Mesenchymal stem cell (in vitro differentiated cells and primary cell): ENCODE measurements at regions not wholly inside any gene's neighbourhood (a gene's known extent, or its start where the extent isn't known, plus 50 kb on each side); places are given as distances from the start of the nearest gene placed in this dataset.
"Not testable (repeated sequence)": the region's sequence is repeated elsewhere in the genome, so short reads cannot be mapped to it uniquely, and the experiment has no call there.

ENCODE experiments used
- DNase-seq: peaks from one replicate; pipeline ENCODE4 v3.0.0-alpha.2; 2013
- H2AFZ ChIP-seq: one replicate; pipeline ENCODE4 v1.6.1; 2013; ENCODE audit warnings: low read depth, mild to moderate bottlenecking, control low read depth, inconsistent platforms, low read length, moderate library complexity
- H2AK5ac ChIP-seq: 2 replicates; pipeline ENCODE4 v1.6.1; 2013; ENCODE audit warnings: low read length, moderate library complexity, mild to moderate bottlenecking, inconsistent platforms; ENCODE audit not compliant: severe bottlenecking
- H2BK120ac ChIP-seq: one replicate; pipeline ENCODE4 v1.6.1; 2013; ENCODE audit warnings: low read depth, mild to moderate bottlenecking, inconsistent platforms, low read length, moderate library complexity
- H2BK12ac ChIP-seq, 2 experiments: one replicate each; pipeline ENCODE4 v1.6.1; 2013; ENCODE audit warnings: inconsistent platforms in 2 of 2, low read length in 2 of 2, mild to moderate bottlenecking in 2 of 2, moderate library complexity in 2 of 2, control low read depth in 1 of 2
- H2BK15ac ChIP-seq: one replicate; pipeline ENCODE4 v1.6.1; 2013; ENCODE audit warnings: mild to moderate bottlenecking, low read depth, inconsistent platforms; ENCODE audit not compliant: poor library complexity, severe bottlenecking
- H2BK5ac ChIP-seq: 2 replicates; pipeline ENCODE4 v1.6.1; 2013; ENCODE audit warnings: low read depth, mild to moderate bottlenecking, low read length, control low read depth, inconsistent platforms; ENCODE audit not compliant: poor library complexity, severe bottlenecking
- H3K14ac ChIP-seq, 2 experiments: one replicate each; pipeline ENCODE4 v1.6.1; 2013; ENCODE audit warnings: inconsistent platforms in 2 of 2, low read length in 2 of 2, control low read depth in 1 of 2, mild to moderate bottlenecking in 1 of 2, moderate library complexity in 1 of 2
- H3K18ac ChIP-seq, 2 experiments: one replicate each; pipeline ENCODE4 v1.6.1; 2013; ENCODE audit warnings: inconsistent platforms in 2 of 2, low read length in 2 of 2, control low read depth in 1 of 2, low read depth in 1 of 2, mild to moderate bottlenecking in 1 of 2
- H3K23ac ChIP-seq, 2 experiments: one replicate each; pipeline ENCODE4 v1.6.1; 2013; ENCODE audit warnings: inconsistent platforms in 2 of 2, low read length in 2 of 2, mild to moderate bottlenecking in 2 of 2, moderate library complexity in 2 of 2, control low read depth in 1 of 2
- H3K27ac ChIP-seq: 2 replicates; pipeline ENCODE4 v1.5.1; 2013; ENCODE audit warnings: mild to moderate bottlenecking, moderate library complexity, low read length, control low read depth, inconsistent platforms; ENCODE audit not compliant: poor library complexity, severe bottlenecking
- H3K27me3 ChIP-seq, 2 experiments: 2 replicates each; pipeline versions ENCODE4 v1.6.1 to v1.7.0; 2013; ENCODE audit warnings: low read length in 2 of 2, mild to moderate bottlenecking in 2 of 2, moderate library complexity in 2 of 2, control low read depth in 1 of 2, inconsistent platforms in 1 of 2; ENCODE audit not compliant: control insufficient read depth in 1 of 2, insufficient read depth in 1 of 2
- H3K36me3 ChIP-seq, 2 experiments: 2 replicates each; pipeline versions ENCODE4 v1.6.1 to v1.7.0; 2013; ENCODE audit warnings: low read length in 2 of 2, control low read depth in 1 of 2, inconsistent platforms in 1 of 2, low read depth in 1 of 2, mild to moderate bottlenecking in 1 of 2; ENCODE audit not compliant: insufficient read depth in 2 of 2, control insufficient read depth in 1 of 2
- H3K4ac ChIP-seq, 2 experiments: one replicate each; pipeline ENCODE4 v1.6.1; 2013; ENCODE audit warnings: inconsistent platforms in 2 of 2, low read length in 2 of 2, mild to moderate bottlenecking in 2 of 2, moderate library complexity in 2 of 2, control low read depth in 1 of 2, low read depth in 1 of 2
- H3K4me1 ChIP-seq: 2 replicates; pipeline ENCODE4 v1.6.1; 2013; ENCODE audit warnings: low read depth, low read length, control low read depth; ENCODE audit not compliant: control insufficient read depth, insufficient read depth
- H3K4me2 ChIP-seq: 2 replicates; pipeline ENCODE4 v1.6.1; 2013; ENCODE audit warnings: low read length, mild to moderate bottlenecking, inconsistent platforms; ENCODE audit not compliant: poor library complexity, severe bottlenecking
- H3K4me3 ChIP-seq, 2 experiments: 2 replicates each; pipeline versions ENCODE4 v1.5.1 to v1.7.0; 2013; ENCODE audit warnings: low read length in 2 of 2, mild to moderate bottlenecking in 2 of 2, control low read depth in 1 of 2, low read depth in 1 of 2; ENCODE audit not compliant: insufficient read depth in 1 of 2
- H3K79me1 ChIP-seq: replicated peaks from 2 replicates; pipeline ENCODE4 v1.6.1; 2013; ENCODE audit warnings: mild to moderate bottlenecking, control low read depth, low read length, inconsistent platforms; ENCODE audit not compliant: poor library complexity, severe bottlenecking
- H3K9ac ChIP-seq: 2 replicates; pipeline ENCODE4 v1.7.0; 2013; ENCODE audit warnings: mild to moderate bottlenecking, low read length, moderate library complexity
- H3K9me3 ChIP-seq: 2 replicates; pipeline ENCODE4 v1.7.0; 2013; ENCODE audit warnings: mild to moderate bottlenecking, low read length; ENCODE audit not compliant: control insufficient read depth
- H4K8ac ChIP-seq: one replicate; pipeline ENCODE4 v1.6.1; 2013; ENCODE audit warnings: inconsistent platforms, mild to moderate bottlenecking, low read length, moderate library complexity
- H4K91ac ChIP-seq: one replicate; pipeline ENCODE4 v1.6.1; 2013; ENCODE audit warnings: mild to moderate bottlenecking, low read length, inconsistent platforms
- WGBS: methylation state at CpG from one replicate; pipeline ENCODE4 v1.1.7; 2013; ENCODE audit warnings: mixed read lengths; 5-methylcytosine and 5-hydroxymethylcytosine counted together

- Histone ChIP-seq H3K27me3 (no peaks in the 10 kb centered on the region), H2BK120ac (no peak overlapping the region), H4K91ac (no peak overlapping the region), H3K18ac (no peak overlapping the region), H3K4me2 (no peak overlapping the region), H3K4ac (no peak overlapping the region), H2AFZ (no peak overlapping the region), H2AK5ac (no peak overlapping the region), H2BK15ac (no peak overlapping the region), H2BK5ac (no peak overlapping the region), H3K4me1 (no peaks in the 10 kb centered on the region), H3K9me3 (no peaks in the 10 kb centered on the region), H3K27ac (no peak overlapping the region), H3K79me1 (no peaks in the 10 kb centered on the region), H3K23ac (no peak overlapping the region), H3K9ac (no peak overlapping the region), H2BK12ac (no peak overlapping the region), H3K4me3 (no peak overlapping the region), H3K36me3 (no peaks in the 10 kb centered on the region), H3K14ac (no peak overlapping the region), H4K8ac (no peak overlapping the region)
- no CpG with 5 or more reads among the region's 2 CpGs for WGBS
- no peak for DNase-seq
Measured at GRCh38 chr3:105284876-105285275, 81.8 kb upstream of the ALCAM start.

GRCh38 chr3:105285653-105286241 is 81.0 kb upstream of the ALCAM start:
- H3K4me2 ChIP-seq = no peak overlapping the region
- H3K18ac ChIP-seq = no peak overlapping the region
- H3K4me3 ChIP-seq = no peak overlapping the region
- peaks cover under 1% of the 10 kb centered on the region for H3K9me3 ChIP-seq
- no peak overlapping the region for H4K8ac ChIP-seq
- H3K36me3 ChIP-seq = no peaks in the 10 kb centered on the region
- no peak overlapping the region for H2BK5ac ChIP-seq
- H2AK5ac ChIP-seq = no peak overlapping the region
- H3K27ac ChIP-seq = no peak overlapping the region
- H3K4me1 ChIP-seq = no peaks in the 10 kb centered on the region
- no peak for DNase-seq
- no peak overlapping the region for H2BK120ac ChIP-seq
- no peak overlapping the region for H2BK12ac ChIP-seq
- H3K9ac ChIP-seq = no peak overlapping the region
- no peaks in the 10 kb centered on the region for H3K79me1 ChIP-seq
- no peak overlapping the region for H3K14ac ChIP-seq
- no peak overlapping the region for H2BK15ac ChIP-seq
- 100% methylated on average over 1 of the region's 1 CpG for WGBS
- no peak overlapping the region for H2AFZ ChIP-seq
- no peak overlapping the region for H3K4ac ChIP-seq
- H4K91ac ChIP-seq = no peak overlapping the region
- no peak overlapping the region for H3K23ac ChIP-seq
- H3K27me3 ChIP-seq = no peaks in the 10 kb centered on the region

- no peak for DNase-seq
- Histone ChIP-seq H3K4me3 (no peak overlapping the region), H4K91ac (no peak overlapping the region), H3K27me3 (no peaks in the 10 kb centered on the region), H3K4me2 (no peak overlapping the region), H3K9me3 (peaks cover 3% of the 10 kb centered on the region), H3K36me3 (no peaks in the 10 kb centered on the region), H3K4ac (no peak overlapping the region), H2BK120ac (no peak overlapping the region), H2AFZ (no peak overlapping the region), H3K18ac (no peak overlapping the region), H3K27ac (no peak overlapping the region), H3K4me1 (no peaks in the 10 kb centered on the region), H3K79me1 (no peaks in the 10 kb centered on the region), H2BK12ac (no peak overlapping the region), H2AK5ac (no peak overlapping the region), H2BK15ac (no peak overlapping the region), H3K14ac (no peak overlapping the region), H4K8ac (no peak overlapping the region), H3K23ac (no peak overlapping the region), H2BK5ac (no peak overlapping the region), H3K9ac (no peak overlapping the region)
- 100% methylated on average over 1 of the region's 1 CpG for whole genome bisulfite sequencing
Measured at GRCh38 chr3:105293441-105293840, 73.3 kb upstream of the ALCAM start.

GRCh38 chr3:105296182-105296822 is 70.4 kb upstream of the ALCAM start:
- not testable (repeated sequence) for H2BK12ac ChIP-seq, H2AFZ ChIP-seq, H3K9me3 ChIP-seq, H3K14ac ChIP-seq, H3K9ac ChIP-seq, H3K23ac ChIP-seq, H4K91ac ChIP-seq, H3K36me3 ChIP-seq, H3K18ac ChIP-seq, H3K4ac ChIP-seq, DNase-seq, H2AK5ac ChIP-seq, H3K4me2 ChIP-seq, H2BK120ac ChIP-seq, H3K27ac ChIP-seq, H4K8ac ChIP-seq, H3K4me3 ChIP-seq, H2BK5ac ChIP-seq, H2BK15ac ChIP-seq, H3K4me1 ChIP-seq, H3K79me1 ChIP-seq, H3K27me3 ChIP-seq
- 89% methylated on average over 28 of the region's 28 CpGs for WGBS
